ENCODE measurements at regions not wholly inside any gene's neighbourhood (a gene's known extent, or its start where the extent isn't known, plus 50 kb on each side); places are given as distances from the start of the nearest gene placed in this dataset.

DNA sequence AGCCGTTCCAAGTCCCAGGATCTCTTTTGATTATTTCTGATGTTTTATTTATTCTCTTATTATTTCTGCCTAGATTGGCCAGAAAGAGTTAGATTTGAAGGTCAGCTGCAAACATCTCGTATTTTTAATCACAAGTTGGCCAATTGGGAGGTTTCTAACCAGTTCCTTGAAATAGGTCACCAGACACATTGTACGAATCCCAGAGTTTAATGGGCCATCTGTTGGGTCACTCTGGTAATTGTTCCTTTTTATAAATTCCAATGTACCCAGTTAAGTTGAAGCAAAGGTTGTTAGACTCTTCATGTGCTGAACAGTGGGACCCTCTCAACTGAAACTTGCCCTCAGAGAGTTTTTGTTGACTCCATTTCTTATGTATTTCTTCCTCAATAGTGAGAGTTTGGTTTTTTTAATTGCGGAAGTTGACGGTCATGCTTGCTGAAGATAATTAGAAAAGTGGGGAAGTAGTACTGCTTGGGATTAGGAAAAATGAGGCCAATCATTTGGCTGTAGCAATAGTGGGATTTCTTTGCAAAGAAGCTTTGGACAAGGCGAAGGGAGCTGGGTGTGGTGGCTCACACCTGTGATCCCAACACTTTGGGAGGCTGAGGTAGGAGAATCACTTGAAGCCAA is 382.7 kb upstream of the RGS6 start:
- H3K4me1 ChIP-seq = peaks cover 6 to 17% (median 11%) of the 10 kb centered on the region in 4 donors
- intact Hi-C loops (cut with DNase I; ENCODE audit: low total_unique reads) = no loop called here
- no peaks in the 10 kb centered on the region for H3K9me3 ChIP-seq
- H3K27ac ChIP-seq = no peak overlapping the region
- no peak overlapping the region for H3K4me3 ChIP-seq
- in situ Hi-C loops (cut with MboI; ENCODE audit: low pct_ligation_motif_present in 1 of 4, low pct_unique_long_range_greater_than_20kb in 1 of 4, low sequenced_read_pairs in 3 of 4) = no loop called here
- no peaks in the 10 kb centered on the region for H3K27me3 ChIP-seq
- no peak for TF ChIP-seq POLR2A (IDR thresholded peaks at IDR 0.05)
- TF ChIP-seq, protein P1, sequence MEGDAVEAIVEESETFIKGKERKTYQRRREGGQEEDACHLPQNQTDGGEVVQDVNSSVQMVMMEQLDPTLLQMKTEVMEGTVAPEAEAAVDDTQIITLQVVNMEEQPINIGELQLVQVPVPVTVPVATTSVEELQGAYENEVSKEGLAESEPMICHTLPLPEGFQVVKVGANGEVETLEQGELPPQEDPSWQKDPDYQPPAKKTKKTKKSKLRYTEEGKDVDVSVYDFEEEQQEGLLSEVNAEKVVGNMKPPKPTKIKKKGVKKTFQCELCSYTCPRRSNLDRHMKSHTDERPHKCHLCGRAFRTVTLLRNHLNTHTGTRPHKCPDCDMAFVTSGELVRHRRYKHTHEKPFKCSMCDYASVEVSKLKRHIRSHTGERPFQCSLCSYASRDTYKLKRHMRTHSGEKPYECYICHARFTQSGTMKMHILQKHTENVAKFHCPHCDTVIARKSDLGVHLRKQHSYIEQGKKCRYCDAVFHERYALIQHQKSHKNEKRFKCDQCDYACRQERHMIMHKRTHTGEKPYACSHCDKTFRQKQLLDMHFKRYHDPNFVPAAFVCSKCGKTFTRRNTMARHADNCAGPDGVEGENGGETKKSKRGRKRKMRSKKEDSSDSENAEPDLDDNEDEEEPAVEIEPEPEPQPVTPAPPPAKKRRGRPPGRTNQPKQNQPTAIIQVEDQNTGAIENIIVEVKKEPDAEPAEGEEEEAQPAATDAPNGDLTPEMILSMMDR (IDR thresholded peaks at IDR 0.05) = no peak
- no peak for TF ChIP-seq POLR2AphosphoS5 (IDR thresholded peaks at IDR 0.05)
- TF ChIP-seq EP300 (IDR thresholded peaks at IDR 0.05; ENCODE audit: low read depth) = no peak
- H3K36me3 ChIP-seq = no peaks in the 10 kb centered on the region
- DNase-seq = no peak
- WGBS, 2 donors (ENCODE audit: low coverage in 1 of 2) = 89 to 91% methylated on average over 3 to 6 of the region's 6 CpGs

DNA sequence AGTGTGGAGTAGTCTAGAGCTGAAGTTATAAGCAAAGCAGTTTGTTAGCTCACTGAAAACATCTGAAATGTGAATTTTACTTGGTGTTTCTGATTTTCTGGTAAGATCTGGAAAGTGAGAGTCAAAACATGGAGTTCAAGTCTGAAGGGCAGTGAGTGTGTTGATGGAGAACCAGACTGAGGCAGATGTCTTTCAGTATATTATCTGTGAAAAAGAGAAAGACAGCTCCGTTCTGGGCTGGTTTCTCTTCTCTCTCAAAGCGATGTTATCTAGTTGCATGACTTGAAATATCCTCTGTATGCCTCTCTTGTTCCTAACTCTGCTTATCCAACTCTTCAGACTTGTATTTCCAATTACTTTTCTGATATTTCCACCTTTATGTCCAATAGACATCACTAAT is 381.9 kb upstream of the RGS6 start:
- intact Hi-C loops (cut with DNase I; ENCODE audit: low total_unique reads) (no loop called here), in situ Hi-C loops (cut with MboI; ENCODE audit: low pct_ligation_motif_present in 1 of 4, low pct_unique_long_range_greater_than_20kb in 1 of 4, low sequenced_read_pairs in 3 of 4) (no loop called here)
- H3K4me1 ChIP-seq = peaks cover 13 to 24% (median 19%) of the 10 kb centered on the region in 4 donors
- no peaks in the 10 kb centered on the region for H3K36me3 ChIP-seq
- 75 to 87% methylated on average over 2 of the region's 2 CpGs for WGBS, 2 donors (ENCODE audit: low coverage in 1 of 2)
- TF ChIP-seq EP300 (IDR thresholded peaks at IDR 0.05; ENCODE audit: low read depth) = no peak
- no peak for TF ChIP-seq POLR2AphosphoS5 (IDR thresholded peaks at IDR 0.05)
- TF ChIP-seq POLR2A (IDR thresholded peaks at IDR 0.05) = no peak
- TF ChIP-seq, protein P1 (IDR thresholded peaks at IDR 0.05) = no peak
- H3K4me3 ChIP-seq = no peak overlapping the region
- H3K27me3 ChIP-seq = no peaks in the 10 kb centered on the region
- H3K27ac ChIP-seq = no peak overlapping the region
- H3K9me3 ChIP-seq = no peaks in the 10 kb centered on the region
- DNase-seq = no peak

DNA sequence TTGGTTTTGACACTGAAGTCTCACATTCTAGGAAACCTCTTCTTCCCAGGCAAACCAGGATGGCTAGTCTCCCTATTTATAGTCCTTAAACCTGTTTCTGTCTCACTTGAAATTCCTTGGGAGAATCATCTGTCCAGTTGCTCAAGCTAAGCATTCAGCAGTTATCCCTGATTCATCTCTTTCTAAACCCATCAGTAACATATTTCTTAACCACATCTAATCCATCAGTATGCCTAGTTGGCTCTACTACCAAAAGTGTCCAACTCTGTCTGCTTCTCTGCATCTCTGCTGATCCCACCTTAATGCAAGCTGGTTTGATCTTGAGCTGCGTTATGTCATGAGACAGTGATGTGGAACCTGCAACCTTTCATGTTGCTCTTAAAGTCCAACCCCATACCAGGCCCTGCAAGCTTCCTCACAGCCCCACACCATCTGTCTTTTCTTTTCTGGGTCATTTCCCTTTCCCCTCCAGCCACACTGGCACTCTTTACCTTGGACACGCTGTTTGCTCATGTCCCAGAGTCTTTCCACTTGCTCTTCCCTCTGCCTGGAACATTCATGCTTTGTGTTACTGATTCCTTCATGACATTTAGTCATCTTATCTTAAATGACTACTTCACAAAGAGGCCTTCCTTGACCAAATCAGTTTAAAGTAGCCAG is 380.8 kb upstream of the RGS6 start:
- no peak overlapping the region for H3K4me3 ChIP-seq
- DNase-seq = no peak
- TF ChIP-seq POLR2A (IDR thresholded peaks at IDR 0.05) (no peak), POLR2AphosphoS5 (IDR thresholded peaks at IDR 0.05) (no peak), EP300 (IDR thresholded peaks at IDR 0.05; ENCODE audit: low read depth) (no peak)
- TF ChIP-seq, protein P1 (IDR thresholded peaks at IDR 0.05) = no peak
- no peaks in the 10 kb centered on the region for H3K27me3 ChIP-seq
- H3K9me3 ChIP-seq = no peaks in the 10 kb centered on the region
- no peak overlapping the region for H3K27ac ChIP-seq
- peaks cover 13 to 33% (median 21%) of the 10 kb centered on the region in 4 donors for H3K4me1 ChIP-seq
- WGBS, 2 donors (ENCODE audit: low coverage in 1 of 2) = 91 to 100% methylated on average over 2 of the region's 2 CpGs
- intact Hi-C loops (cut with DNase I; ENCODE audit: low total_unique reads) (no loop called here), in situ Hi-C loops (cut with MboI; ENCODE audit: low pct_ligation_motif_present in 1 of 4, low pct_unique_long_range_greater_than_20kb in 1 of 4, low sequenced_read_pairs in 3 of 4) (no loop called here)
- no peaks in the 10 kb centered on the region for H3K36me3 ChIP-seq

DNA sequence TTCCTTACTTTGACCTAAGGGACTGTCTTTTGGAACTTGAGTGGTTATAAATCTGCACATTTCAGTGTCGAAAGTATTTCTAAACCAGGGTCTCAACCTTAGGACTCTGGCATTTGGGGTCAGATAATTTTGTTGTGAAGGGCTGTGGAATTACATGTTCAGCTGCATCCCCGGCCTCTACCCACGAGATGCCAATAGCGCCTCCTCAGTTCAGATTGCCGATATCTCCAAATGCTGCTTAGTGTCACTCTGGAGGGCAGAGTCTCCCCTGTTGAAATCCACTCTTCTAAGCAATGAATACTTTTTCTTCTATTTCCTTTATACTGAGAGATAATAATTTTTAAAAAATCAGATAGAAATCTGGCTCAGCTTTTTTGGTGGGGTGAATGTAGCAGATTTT is 379.4 kb upstream of the RGS6 start:
- TF ChIP-seq POLR2A (IDR thresholded peaks at IDR 0.05) (no peak), POLR2AphosphoS5 (IDR thresholded peaks at IDR 0.05) (no peak), EP300 (IDR thresholded peaks at IDR 0.05; ENCODE audit: low read depth) (no peak)
- TF ChIP-seq, protein P1 (IDR thresholded peaks at IDR 0.05) = no peak
- Histone ChIP-seq H3K4me1 (peaks cover 13 to 41% (median 30%) of the 10 kb centered on the region in 4 donors), H3K36me3 (no peaks in the 10 kb centered on the region), H3K4me3 (no peak overlapping the region), H3K9me3 (no peaks in the 10 kb centered on the region), H3K27ac (no peak overlapping the region), H3K27me3 (no peaks in the 10 kb centered on the region)
- 91 to 100% methylated on average over 4 to 5 of the region's 5 CpGs for WGBS, 2 donors (ENCODE audit: low coverage in 1 of 2)
- in situ Hi-C loops (cut with MboI; ENCODE audit: low pct_ligation_motif_present in 1 of 4, low pct_unique_long_range_greater_than_20kb in 1 of 4, low sequenced_read_pairs in 3 of 4) (no loop called here), intact Hi-C loops (cut with DNase I; ENCODE audit: low total_unique reads) (no loop called here)
- DNase-seq = no peak

All from transverse colon (tissue), 4 donors.